Activated naive CD4-positive, alpha-beta T cell treated with anti-CD3 and anti-CD28 coated beads, Interleukin-2, amount 10 ng/mL, durations not matched to agents 7 days and 5 days (primary cell): ENCODE measurements at regions not wholly inside any gene's neighbourhood (a gene's known extent, or its start where the extent isn't known, plus 50 kb on each side); places are given as distances from the start of the nearest gene placed in this dataset.

Experiments
- CTCF ChIA-PET: fragments of 350-600 bp; sonication (Branson Sonifier 250); formaldehyde crosslinking; loops from one replicate; lab custom pipeline; 2021; ENCODE audit warnings: antibody characterized with exemption; lab: Charles Lee
- DNase-seq: peaks from one replicate; pipeline ENCODE4 v3.0.0-alpha.2; 2020
- H3K27ac Mint-ChIP-seq: one replicate; pipeline ENCODE4 v1.8.0; 2021; ENCODE audit warnings: mild to moderate bottlenecking, moderate library complexity, mixed read lengths
- H3K27me3 Mint-ChIP-seq: one replicate; pipeline ENCODE4 v1.8.0; 2021; ENCODE audit warnings: mild to moderate bottlenecking, mixed read lengths
- H3K36me3 Mint-ChIP-seq: one replicate; pipeline ENCODE4 v1.8.0; 2021; ENCODE audit warnings: mixed read lengths
- H3K4me1 Mint-ChIP-seq: one replicate; pipeline ENCODE4 v1.8.0; 2021; ENCODE audit warnings: mixed read lengths
- H3K4me3 Mint-ChIP-seq: one replicate; pipeline ENCODE4 v1.8.0; 2021; ENCODE audit warnings: mild to moderate bottlenecking, moderate library complexity, mixed read lengths
- H3K9me3 Mint-ChIP-seq: one replicate; pipeline ENCODE4 v1.8.0; 2021; ENCODE audit warnings: mixed read lengths

DNA sequence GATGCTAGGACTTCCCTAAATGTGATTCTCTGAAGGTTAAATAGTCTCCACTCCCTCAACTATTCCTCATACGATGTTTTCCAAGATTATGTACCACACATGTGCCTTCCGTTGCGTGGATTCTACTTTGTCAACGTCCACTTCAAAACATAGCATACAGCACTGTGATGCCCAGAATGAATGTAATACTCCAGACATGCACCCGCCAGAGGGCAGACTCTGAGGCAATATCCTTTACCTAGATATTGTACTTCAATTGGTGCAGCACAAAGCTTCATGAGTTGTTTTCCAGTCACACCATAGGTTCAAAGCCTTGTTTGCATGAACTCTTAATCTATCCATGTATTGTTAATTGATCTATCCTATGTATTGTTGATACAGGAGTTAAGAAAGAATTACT lies 201.0 kb upstream of the NABP1 start:
- CTCF ChIA-PET, result no interaction called here
- Mint-ChIP-seq H3K36me3 (no peaks in the 10 kb centered on the region), H3K4me1 (no peaks in the 10 kb centered on the region), H3K27me3 (peaks cover 7% of the 10 kb centered on the region), H3K27ac (no peak overlapping the region), H3K9me3 (no peaks in the 10 kb centered on the region), H3K4me3 (no peak overlapping the region)
- no peak for DNase-seq

DNA sequence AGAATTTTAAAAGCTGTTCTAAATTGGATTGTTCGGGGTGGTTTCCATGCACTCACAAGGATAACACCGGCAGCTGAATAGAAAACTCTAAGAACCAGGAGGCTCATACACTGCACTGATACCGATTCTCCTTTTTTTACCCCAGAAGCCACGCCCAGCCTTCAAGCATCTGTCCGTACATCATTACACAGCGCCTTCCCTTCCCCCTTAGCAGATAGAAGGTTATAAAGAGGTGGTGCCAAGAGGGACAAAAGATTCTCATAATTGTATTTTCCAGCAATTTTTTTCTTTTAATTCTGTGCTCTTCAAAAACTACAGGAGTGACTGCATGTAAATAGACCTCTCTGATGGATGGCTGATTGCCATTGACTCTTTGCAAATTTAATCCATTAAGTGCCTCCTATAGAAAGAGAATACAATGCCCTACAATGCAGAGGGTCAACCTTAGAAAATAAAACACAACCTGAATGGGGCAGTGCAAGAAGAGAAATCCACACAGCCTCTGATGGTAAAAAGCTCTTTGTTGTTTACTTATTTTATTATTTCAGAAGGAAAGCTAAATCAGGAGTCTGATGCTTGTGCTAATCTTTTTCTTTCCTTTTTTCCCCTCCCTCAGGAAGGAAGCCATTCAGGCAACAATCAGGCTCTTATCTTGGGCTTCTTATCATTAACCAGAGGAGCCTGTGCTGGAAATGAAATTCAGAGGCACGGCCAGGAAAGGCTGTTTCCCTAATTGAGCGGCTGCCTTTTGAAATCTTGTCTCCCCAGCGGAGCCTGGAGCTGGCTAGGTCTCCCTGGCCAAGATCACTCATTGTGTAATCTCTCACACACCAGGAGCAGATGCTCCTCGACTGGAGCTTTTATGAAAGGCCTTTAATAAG lies 198.9 kb upstream of the NABP1 start:
- DNase-seq, result no peak
- CTCF ChIA-PET, result interaction anchor here (1.7 kb wide), 1 partner anchor 279 kb away, joined by 5 read pairs; no protein-coding TSS in a partner anchor
- peaks cover 12% of the 10 kb centered on the region for H3K27me3 Mint-ChIP-seq
- H3K9me3 Mint-ChIP-seq, result peaks cover 2% of the 10 kb centered on the region
- H3K4me3 Mint-ChIP-seq, result no peak overlapping the region
- no peak overlapping the region for H3K27ac Mint-ChIP-seq
- no peaks in the 10 kb centered on the region for H3K4me1 Mint-ChIP-seq
- H3K36me3 Mint-ChIP-seq, result no peaks in the 10 kb centered on the region

- CTCF ChIA-PET, result interaction anchor here (1.7 kb wide), 1 partner anchor 279 kb away, joined by 5 read pairs; no protein-coding TSS in a partner anchor
- H3K4me1 Mint-ChIP-seq, result no peaks in the 10 kb centered on the region
- no peak for DNase-seq
- peaks cover 2% of the 10 kb centered on the region for H3K9me3 Mint-ChIP-seq
- H3K27ac Mint-ChIP-seq, result no peak overlapping the region
- H3K27me3 Mint-ChIP-seq, result peaks cover 12% of the 10 kb centered on the region
- H3K4me3 Mint-ChIP-seq, result no peak overlapping the region
- H3K36me3 Mint-ChIP-seq, result no peaks in the 10 kb centered on the region
These were observed 198.3 kb upstream of the NABP1 start for GRCh38 chr2:191479680-191480023.

DNA sequence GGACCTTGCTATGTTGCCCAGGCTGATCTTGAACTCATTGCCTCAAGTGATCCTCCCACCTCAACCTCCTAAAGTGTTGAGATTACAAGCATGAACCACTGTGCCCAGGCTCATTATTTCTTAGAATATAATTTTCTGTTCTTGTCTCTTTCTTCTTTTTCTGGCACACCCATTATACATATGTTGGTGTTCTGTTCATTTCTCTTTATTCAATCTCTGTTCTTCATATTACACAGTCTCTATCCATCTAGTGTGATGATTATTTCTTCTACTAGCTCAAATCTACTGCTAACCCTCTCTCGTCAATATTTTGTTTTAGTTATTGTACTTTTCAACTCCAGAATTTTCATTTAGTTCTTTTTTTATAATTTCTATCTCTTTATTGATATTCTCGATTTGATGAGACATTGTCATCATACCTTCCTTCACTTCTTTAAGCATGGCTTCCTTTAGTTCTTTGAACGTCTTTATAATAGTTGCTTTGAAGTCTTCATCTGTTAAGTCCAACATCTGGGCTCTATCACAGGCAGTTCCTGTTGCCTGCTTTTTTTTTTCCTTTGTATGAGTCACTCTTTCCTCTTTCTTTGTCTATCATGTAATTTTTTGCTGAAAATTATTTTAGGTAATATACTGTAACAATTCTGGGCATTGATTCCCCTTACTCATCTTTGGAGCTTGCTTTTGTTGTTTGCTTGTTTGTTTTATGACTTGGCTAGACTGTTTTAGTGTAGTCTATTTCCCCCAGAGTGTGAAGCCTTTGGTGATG lies 196.4 kb upstream of the NABP1 start:
- DNase-seq, result no peak
- Mint-ChIP-seq H3K27ac (no peak overlapping the region), H3K36me3 (no peaks in the 10 kb centered on the region), H3K27me3 (peaks cover 12% of the 10 kb centered on the region), H3K4me1 (no peaks in the 10 kb centered on the region), H3K9me3 (peaks cover 2% of the 10 kb centered on the region), H3K4me3 (no peak overlapping the region)
- CTCF ChIA-PET, result no interaction called here

DNA sequence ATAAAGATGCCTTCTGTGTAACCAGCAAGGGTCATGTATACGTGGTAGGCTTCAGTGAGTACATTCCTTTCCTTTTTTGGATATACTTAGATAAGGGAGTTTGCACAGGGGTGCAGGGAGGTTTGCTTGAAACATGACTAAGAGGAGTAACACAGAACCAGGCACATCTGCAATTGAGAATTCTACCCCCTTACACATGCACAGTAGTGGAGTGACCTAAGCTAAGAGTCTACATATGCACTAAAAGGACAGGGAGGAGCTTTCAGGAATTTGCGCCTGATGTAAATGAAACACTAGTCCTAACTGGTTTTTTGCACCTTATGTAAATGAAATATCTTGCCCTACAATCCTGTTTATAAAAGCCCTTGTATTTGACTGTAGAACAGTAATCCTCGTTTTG lies 194.8 kb upstream of the NABP1 start:
- Mint-ChIP-seq H3K36me3 (no peaks in the 10 kb centered on the region), H3K4me1 (no peaks in the 10 kb centered on the region), H3K27ac (no peak overlapping the region), H3K4me3 (no peak overlapping the region), H3K27me3 (peaks cover 14% of the 10 kb centered on the region), H3K9me3 (peaks cover 2% of the 10 kb centered on the region)
- DNase-seq, result no peak
- CTCF ChIA-PET, result no interaction called here

DNA sequence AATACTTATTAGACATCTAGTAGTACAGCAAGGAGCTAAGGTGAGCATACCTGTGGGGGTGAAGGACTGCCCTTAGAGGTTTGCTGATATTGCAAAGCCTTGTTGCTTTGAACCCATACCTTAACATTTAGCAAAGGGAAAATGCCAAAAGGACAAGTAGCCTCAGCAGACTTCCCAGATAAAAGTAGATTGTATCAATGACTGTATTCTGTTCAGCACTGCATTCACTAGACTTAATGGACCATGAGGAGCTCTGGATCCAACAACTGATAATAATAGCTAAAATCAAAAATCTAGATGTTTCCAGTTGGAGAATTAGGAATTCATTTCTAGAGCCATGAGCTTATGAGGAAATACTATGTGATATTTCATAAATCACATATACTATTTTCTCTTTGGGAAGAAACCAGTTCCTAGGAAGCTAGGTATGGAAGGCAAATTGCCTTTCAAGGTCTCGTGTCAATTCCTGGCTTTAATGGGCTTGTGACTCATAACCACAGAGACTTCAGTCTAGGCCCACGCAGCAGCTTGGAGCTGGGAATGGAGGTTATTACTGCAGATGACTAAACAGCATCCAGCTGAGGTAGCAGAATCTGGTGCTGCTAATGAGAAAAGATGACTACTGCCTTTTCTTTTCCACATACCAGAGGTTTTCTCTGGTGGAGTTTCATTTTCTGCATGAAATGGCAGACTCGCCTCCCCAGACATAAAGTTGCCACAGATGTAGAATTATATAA lies 191.2 kb upstream of the NABP1 start:
- DNase-seq, result no peak
- peaks cover 15% of the 10 kb centered on the region for H3K27me3 Mint-ChIP-seq
- no peak overlapping the region for H3K27ac Mint-ChIP-seq
- no peak overlapping the region for H3K4me3 Mint-ChIP-seq
- H3K36me3 Mint-ChIP-seq, result no peaks in the 10 kb centered on the region
- peaks cover 2% of the 10 kb centered on the region for H3K9me3 Mint-ChIP-seq
- no peaks in the 10 kb centered on the region for H3K4me1 Mint-ChIP-seq
- CTCF ChIA-PET, result no interaction called here

GRCh38 chr2:191488135-191488534 lies 189.8 kb upstream of the NABP1 start:
- Mint-ChIP-seq H3K9me3 (peaks cover 2% of the 10 kb centered on the region), H3K4me3 (no peak overlapping the region), H3K27ac (no peak overlapping the region), H3K4me1 (no peaks in the 10 kb centered on the region), H3K36me3 (no peaks in the 10 kb centered on the region), H3K27me3 (peaks cover 10% of the 10 kb centered on the region)
- DNase-seq, result no peak
- CTCF ChIA-PET, result no interaction called here

DNA sequence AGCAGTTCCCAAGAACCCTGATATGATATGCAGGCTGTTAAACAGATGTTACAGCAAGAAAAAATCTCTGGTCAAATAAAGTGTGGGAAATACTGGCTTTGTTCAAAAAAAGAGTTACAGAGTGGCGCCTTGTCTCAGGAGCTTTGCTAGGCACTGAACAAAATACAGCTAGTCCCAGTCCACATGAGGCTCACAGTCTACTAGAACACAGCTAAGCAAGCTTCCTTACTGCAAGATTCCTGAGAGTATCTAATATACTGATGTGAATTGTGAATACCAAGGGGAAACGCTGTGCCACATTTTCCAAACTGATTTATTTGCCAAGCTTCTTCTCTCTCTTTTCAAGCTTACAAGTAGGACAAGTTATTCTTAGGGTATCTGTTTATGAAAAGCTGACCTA lies 188.8 kb upstream of the NABP1 start:
- H3K4me1 Mint-ChIP-seq, result no peaks in the 10 kb centered on the region
- peaks cover 14% of the 10 kb centered on the region for H3K27me3 Mint-ChIP-seq
- no peak overlapping the region for H3K4me3 Mint-ChIP-seq
- no peak overlapping the region for H3K27ac Mint-ChIP-seq
- CTCF ChIA-PET, result interaction anchor here (0.6 kb wide), 1 partner anchor 540 kb away, joined by 3 read pairs; no protein-coding TSS in a partner anchor
- no peaks in the 10 kb centered on the region for H3K9me3 Mint-ChIP-seq
- H3K36me3 Mint-ChIP-seq, result no peaks in the 10 kb centered on the region
- no peak for DNase-seq

DNA sequence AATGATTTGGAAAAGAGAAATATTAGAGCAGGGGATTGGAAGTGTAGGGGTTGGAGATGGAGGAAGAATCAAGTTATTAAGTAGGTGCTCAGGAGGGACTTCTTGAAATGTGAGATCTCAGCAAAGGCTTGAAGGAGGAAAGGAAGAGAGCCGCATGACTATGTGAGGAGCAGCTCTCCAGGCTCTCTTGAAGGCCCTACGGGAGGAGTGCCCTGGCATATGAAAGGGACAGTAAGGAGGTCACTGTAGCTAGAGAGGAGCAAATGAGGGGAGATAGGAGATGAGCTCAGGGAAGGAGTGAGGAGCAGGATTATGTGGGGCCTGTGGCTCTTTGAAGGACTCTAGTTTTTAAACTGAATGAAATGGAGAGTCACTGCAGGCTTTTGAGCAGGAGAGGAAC lies 181.1 kb upstream of the NABP1 start:
- H3K9me3 Mint-ChIP-seq, result no peaks in the 10 kb centered on the region
- CTCF ChIA-PET, result interaction anchor here (0.6 kb wide), 2 partner anchors 15 to 525 kb away, joined by 3 to 7 read pairs; no protein-coding TSS in a partner anchor
- no peaks in the 10 kb centered on the region for H3K4me1 Mint-ChIP-seq
- no peak for DNase-seq
- H3K4me3 Mint-ChIP-seq, result no peak overlapping the region
- no peaks in the 10 kb centered on the region for H3K36me3 Mint-ChIP-seq
- no peak overlapping the region for H3K27ac Mint-ChIP-seq
- peaks cover 14% of the 10 kb centered on the region for H3K27me3 Mint-ChIP-seq

DNA sequence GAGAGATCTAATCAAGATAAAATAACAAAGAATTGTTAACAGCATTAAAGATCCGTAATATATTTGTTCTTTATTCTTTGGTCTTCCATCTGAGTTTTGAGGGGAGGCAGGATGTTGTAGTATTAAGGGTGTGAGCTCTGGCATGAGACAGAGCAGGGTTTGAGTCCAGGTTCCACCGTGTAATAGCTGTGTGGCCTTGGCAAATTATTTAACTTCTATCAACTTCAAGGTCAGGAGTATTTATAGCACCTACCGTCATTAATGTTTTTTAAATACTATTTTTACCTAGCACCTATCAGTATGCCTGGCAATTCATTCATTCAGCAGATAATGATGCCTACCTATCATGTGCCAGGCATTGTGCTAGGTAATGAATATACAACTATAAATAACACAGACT lies 180.1 kb upstream of the NABP1 start:
- CTCF ChIA-PET, result interaction anchor here (0.6 kb wide), 1 partner anchor 524 kb away, joined by 3 read pairs; no protein-coding TSS in a partner anchor
- peaks cover 14% of the 10 kb centered on the region for H3K27me3 Mint-ChIP-seq
- no peak for DNase-seq
- no peak overlapping the region for H3K27ac Mint-ChIP-seq
- no peaks in the 10 kb centered on the region for H3K36me3 Mint-ChIP-seq
- no peak overlapping the region for H3K4me3 Mint-ChIP-seq
- no peaks in the 10 kb centered on the region for H3K4me1 Mint-ChIP-seq
- no peaks in the 10 kb centered on the region for H3K9me3 Mint-ChIP-seq

GRCh38 chr2:191499050-191499449 lies 178.9 kb upstream of the NABP1 start:
- H3K27ac Mint-ChIP-seq, result no peak overlapping the region
- DNase-seq, result no peak
- no peaks in the 10 kb centered on the region for H3K4me1 Mint-ChIP-seq
- H3K9me3 Mint-ChIP-seq, result no peaks in the 10 kb centered on the region
- CTCF ChIA-PET, result no interaction called here
- no peak overlapping the region for H3K4me3 Mint-ChIP-seq
- no peaks in the 10 kb centered on the region for H3K36me3 Mint-ChIP-seq
- H3K27me3 Mint-ChIP-seq, result peaks cover 11% of the 10 kb centered on the region

DNA sequence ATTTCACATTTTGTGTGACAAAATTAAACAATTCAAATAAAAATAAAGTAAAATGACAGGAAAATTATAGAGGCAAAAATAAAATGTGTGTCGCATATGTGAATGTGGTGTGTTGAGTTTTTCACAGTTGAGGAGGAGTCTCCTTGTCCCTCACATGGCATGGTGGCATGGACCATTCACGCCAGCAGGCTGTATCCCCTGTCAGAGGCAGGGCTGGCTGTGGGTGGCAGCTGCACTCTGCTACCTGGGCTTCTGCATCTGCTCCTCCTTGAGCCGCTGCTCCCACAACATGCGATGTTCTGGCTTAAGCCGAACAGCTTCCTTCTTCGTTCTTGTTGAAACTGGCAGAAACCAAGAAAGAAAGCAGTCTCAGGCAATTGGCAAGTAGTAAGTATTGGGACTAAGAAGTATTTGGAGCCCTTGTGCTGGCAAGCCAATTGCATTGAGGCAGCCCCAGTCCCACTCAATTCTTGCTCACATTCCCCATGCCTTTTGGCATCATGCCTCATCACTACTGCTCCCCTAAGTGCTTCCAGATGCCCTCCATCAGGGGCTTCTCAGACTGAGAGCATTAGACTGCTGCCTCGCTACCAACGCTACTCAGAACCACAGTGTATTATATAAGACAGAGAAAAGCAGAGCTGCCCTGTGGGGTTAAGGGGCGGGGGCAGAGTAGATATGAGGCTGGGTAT lies 177.9 kb upstream of the NABP1 start:
- Mint-ChIP-seq H3K4me3 (no peak overlapping the region), H3K36me3 (no peaks in the 10 kb centered on the region), H3K4me1 (no peaks in the 10 kb centered on the region), H3K27me3 (peaks cover 10% of the 10 kb centered on the region), H3K9me3 (no peaks in the 10 kb centered on the region), H3K27ac (no peak overlapping the region)
- DNase-seq, result no peak
- CTCF ChIA-PET, result interaction anchor here (0.9 kb wide), 1 partner anchor 335 kb away, joined by 5 read pairs; no protein-coding TSS in a partner anchor

- CTCF ChIA-PET, result interaction anchor here (0.9 kb wide), 3 partner anchors 17 to 449 kb away, joined by 3 to 5 read pairs (median 3); no protein-coding TSS in a partner anchor
- Mint-ChIP-seq H3K4me1 (no peaks in the 10 kb centered on the region), H3K4me3 (no peak overlapping the region), H3K36me3 (no peaks in the 10 kb centered on the region), H3K27ac (no peak overlapping the region), H3K9me3 (no peaks in the 10 kb centered on the region), H3K27me3 (peaks cover 10% of the 10 kb centered on the region)
- DNase-seq, result no peak
These were observed 177.4 kb upstream of the NABP1 start for GRCh38 chr2:191500566-191500883.
